ENCODE measurements at regions not wholly inside any gene's neighbourhood (a gene's known extent, or its start where the extent isn't known, plus 50 kb on each side); places are given as distances from the start of the nearest gene placed in this dataset.

DNA sequence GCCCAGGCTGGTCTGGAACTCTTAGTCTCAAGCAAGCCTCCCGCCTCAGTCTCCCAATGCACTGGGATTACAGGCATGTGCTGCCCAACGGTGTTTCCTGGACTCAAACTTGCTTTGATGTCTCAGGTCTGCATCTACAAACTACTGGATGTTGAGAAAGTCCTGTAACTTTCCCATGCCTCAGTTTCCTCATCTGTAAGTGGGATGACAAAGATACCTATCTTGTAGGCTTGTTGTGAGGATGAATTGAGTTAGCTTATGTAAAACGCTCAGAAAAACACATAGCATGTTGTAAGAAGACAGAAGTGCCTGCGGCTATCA is 63.6 kb upstream of the NUDT4 start:
- no peak overlapping the region for H3K4me2 ChIP-seq (ENCODE audit: low read depth, low read length, poor library complexity, severe bottlenecking)
- H3K79me2 ChIP-seq (ENCODE audit: insufficient read depth, low read length) = no peaks in the 10 kb centered on the region
- no peak overlapping the region for H3K4me3 ChIP-seq (ENCODE audit: low read length, poor library complexity, severe bottlenecking)
- H3F3A ChIP-seq (ENCODE audit: low read depth) = no peaks in the 10 kb centered on the region
- no peak for TF ChIP-seq EZH2phosphoT487 (IDR thresholded peaks at IDR 0.05; ENCODE audit: borderline replicate concordance)
- TF ChIP-seq, protein P1, sequence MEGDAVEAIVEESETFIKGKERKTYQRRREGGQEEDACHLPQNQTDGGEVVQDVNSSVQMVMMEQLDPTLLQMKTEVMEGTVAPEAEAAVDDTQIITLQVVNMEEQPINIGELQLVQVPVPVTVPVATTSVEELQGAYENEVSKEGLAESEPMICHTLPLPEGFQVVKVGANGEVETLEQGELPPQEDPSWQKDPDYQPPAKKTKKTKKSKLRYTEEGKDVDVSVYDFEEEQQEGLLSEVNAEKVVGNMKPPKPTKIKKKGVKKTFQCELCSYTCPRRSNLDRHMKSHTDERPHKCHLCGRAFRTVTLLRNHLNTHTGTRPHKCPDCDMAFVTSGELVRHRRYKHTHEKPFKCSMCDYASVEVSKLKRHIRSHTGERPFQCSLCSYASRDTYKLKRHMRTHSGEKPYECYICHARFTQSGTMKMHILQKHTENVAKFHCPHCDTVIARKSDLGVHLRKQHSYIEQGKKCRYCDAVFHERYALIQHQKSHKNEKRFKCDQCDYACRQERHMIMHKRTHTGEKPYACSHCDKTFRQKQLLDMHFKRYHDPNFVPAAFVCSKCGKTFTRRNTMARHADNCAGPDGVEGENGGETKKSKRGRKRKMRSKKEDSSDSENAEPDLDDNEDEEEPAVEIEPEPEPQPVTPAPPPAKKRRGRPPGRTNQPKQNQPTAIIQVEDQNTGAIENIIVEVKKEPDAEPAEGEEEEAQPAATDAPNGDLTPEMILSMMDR (conservative IDR thresholded peaks at IDR 0.05; ENCODE audit: low read length) = no peak
- H3K27me3 ChIP-seq (ENCODE audit: insufficient read depth, low read length, poor library complexity, severe bottlenecking) = no peaks in the 10 kb centered on the region
- no peaks in the 10 kb centered on the region for H3K9me2 ChIP-seq (replicated peaks; ENCODE audit: low read depth, low read length)
- no peak overlapping the region for H3K9ac ChIP-seq (ENCODE audit: low read depth, low read length, poor library complexity, severe bottlenecking)
- H3K9me3 ChIP-seq (ENCODE audit: insufficient read depth, low read depth, low read length) = no peaks in the 10 kb centered on the region
- H2AFZ ChIP-seq (ENCODE audit: low read length) = no peak overlapping the region
- no peaks in the 10 kb centered on the region for H4K20me1 ChIP-seq (ENCODE audit: insufficient read depth, low read length, poor library complexity, severe bottlenecking)
- no peaks in the 10 kb centered on the region for H3K36me3 ChIP-seq (ENCODE audit: insufficient read depth, low read length)
- H3K4me1 ChIP-seq (ENCODE audit: insufficient read depth, low read length, poor library complexity, severe bottlenecking) = no peaks in the 10 kb centered on the region

DNA sequence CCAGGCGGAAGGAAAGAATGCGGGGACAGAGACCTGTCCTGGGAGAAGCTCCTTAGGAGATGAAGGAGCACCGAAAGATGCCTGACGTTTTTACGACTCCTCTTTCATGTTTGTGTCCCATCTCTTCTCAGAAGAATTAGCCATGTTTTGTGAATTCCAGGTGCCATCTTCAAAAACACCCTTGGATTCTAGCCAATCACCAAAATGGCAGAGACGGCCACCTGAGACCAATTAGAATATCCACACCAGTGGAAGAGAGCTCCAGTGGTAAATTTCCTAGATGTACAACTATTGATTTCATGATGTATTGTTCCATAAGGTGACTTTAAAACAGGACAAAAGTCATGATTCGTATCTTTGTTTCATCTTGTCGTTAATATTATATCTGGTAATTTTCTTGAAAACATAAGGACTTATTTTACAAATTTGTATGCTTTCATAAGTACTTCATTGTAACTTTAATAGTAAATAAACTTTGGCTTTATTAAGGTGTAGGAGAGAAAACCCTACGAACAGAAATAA is 62.3 kb upstream of the NUDT4 start:
- Histone ChIP-seq H4K20me1 (ENCODE audit: insufficient read depth, low read length, poor library complexity, severe bottlenecking) (no peaks in the 10 kb centered on the region), H3K4me1 (ENCODE audit: insufficient read depth, low read length, poor library complexity, severe bottlenecking) (no peaks in the 10 kb centered on the region), H3K4me2 (ENCODE audit: low read depth, low read length, poor library complexity, severe bottlenecking) (no peak overlapping the region), H3K9ac (ENCODE audit: low read depth, low read length, poor library complexity, severe bottlenecking) (no peak overlapping the region), H3K4me3 (ENCODE audit: low read length, poor library complexity, severe bottlenecking) (no peak overlapping the region), H2AFZ (ENCODE audit: low read length) (peak overlapping the region; percentile 16; the same call in 1 of the 2 replicates), H3K9me3 (ENCODE audit: insufficient read depth, low read depth, low read length) (no peaks in the 10 kb centered on the region), H3K9me2 (replicated peaks; ENCODE audit: low read depth, low read length) (no peaks in the 10 kb centered on the region), H3K79me2 (ENCODE audit: insufficient read depth, low read length) (no peaks in the 10 kb centered on the region), H3F3A (ENCODE audit: low read depth) (no peaks in the 10 kb centered on the region), H3K27me3 (ENCODE audit: insufficient read depth, low read length, poor library complexity, severe bottlenecking) (no peaks in the 10 kb centered on the region), H3K36me3 (ENCODE audit: insufficient read depth, low read length) (no peaks in the 10 kb centered on the region)
- TF ChIP-seq, protein P1 (conservative IDR thresholded peaks at IDR 0.05; ENCODE audit: low read length) = no peak
- TF ChIP-seq EZH2phosphoT487 (IDR thresholded peaks at IDR 0.05; ENCODE audit: borderline replicate concordance) = no peak

DNA sequence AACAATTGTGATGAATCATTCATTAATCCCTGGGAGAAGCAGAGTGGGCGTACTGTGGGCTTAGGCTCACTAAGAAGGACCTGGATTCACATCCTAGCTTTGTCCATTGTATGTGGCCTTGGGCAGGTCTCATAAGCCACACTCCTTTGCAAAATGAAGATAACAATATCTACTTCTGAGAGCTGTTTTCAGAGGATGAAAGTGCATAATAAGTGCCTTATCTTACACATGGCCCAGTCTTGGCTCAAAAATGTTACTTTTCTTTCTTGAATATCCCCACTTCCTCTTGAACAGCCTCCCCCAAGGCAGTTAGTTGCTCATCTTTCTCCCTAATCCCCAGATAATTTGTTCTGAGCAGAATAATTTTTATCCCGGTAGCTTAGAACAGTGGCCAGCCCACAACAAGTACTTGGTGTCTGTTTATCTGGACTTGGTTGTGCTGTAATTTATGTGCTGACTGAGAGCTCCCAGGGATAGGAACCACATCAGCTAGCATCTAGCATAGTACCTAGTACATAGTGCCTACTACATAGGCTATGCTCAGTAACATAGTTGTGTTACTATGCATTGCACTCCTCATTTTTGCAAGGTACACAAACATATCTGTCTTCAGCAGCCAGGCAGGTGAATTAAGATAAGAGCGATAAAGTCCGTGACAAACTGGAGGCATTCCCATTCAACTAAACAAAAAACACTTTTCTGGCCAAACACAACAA is 61.7 kb upstream of the NUDT4 start:
- H3K4me3 ChIP-seq (ENCODE audit: low read length, poor library complexity, severe bottlenecking) = no peak overlapping the region
- H3K9me2 ChIP-seq (replicated peaks; ENCODE audit: low read depth, low read length) = no peaks in the 10 kb centered on the region
- H2AFZ ChIP-seq (ENCODE audit: low read length) = peak overlapping the region; percentile 16; the same call in 1 of the 2 replicates
- no peaks in the 10 kb centered on the region for H3K9me3 ChIP-seq (ENCODE audit: insufficient read depth, low read depth, low read length)
- no peaks in the 10 kb centered on the region for H3F3A ChIP-seq (ENCODE audit: low read depth)
- no peaks in the 10 kb centered on the region for H4K20me1 ChIP-seq (ENCODE audit: insufficient read depth, low read length, poor library complexity, severe bottlenecking)
- no peaks in the 10 kb centered on the region for H3K36me3 ChIP-seq (ENCODE audit: insufficient read depth, low read length)
- no peaks in the 10 kb centered on the region for H3K27me3 ChIP-seq (ENCODE audit: insufficient read depth, low read length, poor library complexity, severe bottlenecking)
- no peak overlapping the region for H3K4me2 ChIP-seq (ENCODE audit: low read depth, low read length, poor library complexity, severe bottlenecking)
- no peaks in the 10 kb centered on the region for H3K79me2 ChIP-seq (ENCODE audit: insufficient read depth, low read length)
- no peak overlapping the region for H3K9ac ChIP-seq (ENCODE audit: low read depth, low read length, poor library complexity, severe bottlenecking)
- H3K4me1 ChIP-seq (ENCODE audit: insufficient read depth, low read length, poor library complexity, severe bottlenecking) = no peaks in the 10 kb centered on the region
- TF ChIP-seq, protein P1 (conservative IDR thresholded peaks at IDR 0.05; ENCODE audit: low read length) = no peak
- no peak for TF ChIP-seq EZH2phosphoT487 (IDR thresholded peaks at IDR 0.05; ENCODE audit: borderline replicate concordance)
